ENCODE measurements at regions not wholly inside any gene's neighbourhood (a gene's known extent, or its start where the extent isn't known, plus 50 kb on each side); places are given as distances from the start of the nearest gene placed in this dataset.

GRCh38 chr5:68738841-68739240 is 355.0 kb upstream of the SLC30A5 start:
- TF ChIP-seq CTCF (IDR thresholded peaks at IDR 0.05) = no peak
- TF ChIP-seq ZFX (IDR thresholded peaks at IDR 0.05; ENCODE audit: borderline replicate concordance) = no peak
